Mesothelial cell of epicardium (in vitro differentiated cells): ENCODE measurements at regions not wholly inside any gene's neighbourhood (a gene's known extent, or its start where the extent isn't known, plus 50 kb on each side); places are given as distances from the start of the nearest gene placed in this dataset.

ENCODE experiments used
- DNase-seq, 2 experiments: peaks; one replicate each; pipeline ENCODE4 v3.0.0; 2021; ENCODE audit warnings: low spot score in 2 of 2; ENCODE audit not compliant: unreplicated experiment in 2 of 2
- H3K27ac Mint-ChIP-seq: 2 replicates; pipeline ENCODE4 v1.8.0; 2021; ENCODE audit warnings: mixed read lengths
- H3K27me3 Mint-ChIP-seq: 2 replicates; pipeline ENCODE4 v1.8.0; 2021; ENCODE audit warnings: low read depth, mixed read lengths
- H3K36me3 Mint-ChIP-seq: 2 replicates; pipeline ENCODE4 v1.8.0; 2021; ENCODE audit warnings: mixed read lengths
- H3K4me1 Mint-ChIP-seq: 2 replicates; pipeline ENCODE4 v1.8.0; 2021; ENCODE audit warnings: mixed read lengths
- H3K4me3 Mint-ChIP-seq: 2 replicates; pipeline ENCODE4 v1.8.0; 2021; ENCODE audit warnings: mild to moderate bottlenecking, moderate library complexity, mixed read lengths
- H3K9me3 Mint-ChIP-seq: 2 replicates; pipeline ENCODE4 v1.8.0; 2021; ENCODE audit warnings: mixed read lengths
- TF ChIP-seq, protein P1 (sequence below): fragments of 200-600 bp; sonication (generic); IDR thresholded peaks from one replicate; pipeline ENCODE4 v1.5.0; 2021; ENCODE audit warnings: antibody characterized with exemption; ENCODE audit not compliant: unreplicated experiment

DNA sequence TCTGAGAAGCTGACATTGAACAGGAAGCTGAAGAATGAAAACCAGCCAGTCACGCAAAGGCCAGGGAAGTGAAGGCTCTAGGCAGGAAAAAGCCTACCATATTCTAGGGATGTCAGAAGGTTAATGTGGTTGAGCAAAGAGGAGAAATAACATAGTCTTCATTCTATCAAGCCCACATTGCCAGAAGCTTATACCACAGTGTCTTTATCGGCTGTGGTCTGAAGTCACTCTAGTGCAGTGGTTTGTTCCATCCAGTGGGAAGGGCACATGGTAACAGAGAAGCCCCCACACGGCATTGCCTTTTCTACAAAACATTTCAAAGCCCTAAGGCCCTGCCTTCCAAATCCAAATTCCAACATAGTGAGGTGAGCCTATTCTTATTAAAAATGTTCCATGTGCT, 311.3 kb downstream of the TNS1 start:
- Mint-ChIP-seq H3K9me3 (peaks cover 12% of the 10 kb centered on the region), H3K27ac (no peak overlapping the region)

DNA sequence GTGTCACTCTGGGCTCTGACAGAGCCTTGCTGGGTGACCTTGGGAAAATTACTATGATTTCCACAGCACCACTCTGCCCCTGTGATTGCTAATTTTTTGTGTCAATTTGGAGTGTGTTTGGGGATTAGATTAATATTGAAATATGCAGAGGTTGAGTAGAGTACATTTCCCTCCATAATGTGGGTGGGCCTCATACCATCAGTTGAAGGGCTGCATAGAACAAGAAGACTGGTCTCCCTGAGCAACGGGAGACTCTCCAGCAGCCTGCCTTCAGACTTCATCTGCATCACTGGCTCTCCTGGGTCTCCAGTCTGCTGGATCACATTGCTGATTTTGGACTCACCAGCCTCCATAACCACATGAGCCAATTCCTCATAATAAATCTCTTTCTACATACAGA, 313.7 kb downstream of the TNS1 start:
- peaks cover 12% of the 10 kb centered on the region for H3K9me3 Mint-ChIP-seq
- H3K4me1 Mint-ChIP-seq: peaks cover 15% of the 10 kb centered on the region
- TF ChIP-seq, protein P1, sequence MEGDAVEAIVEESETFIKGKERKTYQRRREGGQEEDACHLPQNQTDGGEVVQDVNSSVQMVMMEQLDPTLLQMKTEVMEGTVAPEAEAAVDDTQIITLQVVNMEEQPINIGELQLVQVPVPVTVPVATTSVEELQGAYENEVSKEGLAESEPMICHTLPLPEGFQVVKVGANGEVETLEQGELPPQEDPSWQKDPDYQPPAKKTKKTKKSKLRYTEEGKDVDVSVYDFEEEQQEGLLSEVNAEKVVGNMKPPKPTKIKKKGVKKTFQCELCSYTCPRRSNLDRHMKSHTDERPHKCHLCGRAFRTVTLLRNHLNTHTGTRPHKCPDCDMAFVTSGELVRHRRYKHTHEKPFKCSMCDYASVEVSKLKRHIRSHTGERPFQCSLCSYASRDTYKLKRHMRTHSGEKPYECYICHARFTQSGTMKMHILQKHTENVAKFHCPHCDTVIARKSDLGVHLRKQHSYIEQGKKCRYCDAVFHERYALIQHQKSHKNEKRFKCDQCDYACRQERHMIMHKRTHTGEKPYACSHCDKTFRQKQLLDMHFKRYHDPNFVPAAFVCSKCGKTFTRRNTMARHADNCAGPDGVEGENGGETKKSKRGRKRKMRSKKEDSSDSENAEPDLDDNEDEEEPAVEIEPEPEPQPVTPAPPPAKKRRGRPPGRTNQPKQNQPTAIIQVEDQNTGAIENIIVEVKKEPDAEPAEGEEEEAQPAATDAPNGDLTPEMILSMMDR: no peak
- no peak overlapping the region for H3K4me3 Mint-ChIP-seq
- H3K27me3 Mint-ChIP-seq: no peaks in the 10 kb centered on the region
- DNase-seq: no peak
- no peak overlapping the region for H3K27ac Mint-ChIP-seq
- H3K36me3 Mint-ChIP-seq: no peaks in the 10 kb centered on the region

More for the DNA sequence above, 311.3 kb downstream of the TNS1 start:
- no peaks in the 10 kb centered on the region for H3K36me3 Mint-ChIP-seq
- H3K4me1 Mint-ChIP-seq: peaks cover 9% of the 10 kb centered on the region
- DNase-seq: no peak
- TF ChIP-seq, protein P1: no peak
- no peaks in the 10 kb centered on the region for H3K27me3 Mint-ChIP-seq
- no peak overlapping the region for H3K4me3 Mint-ChIP-seq

DNA sequence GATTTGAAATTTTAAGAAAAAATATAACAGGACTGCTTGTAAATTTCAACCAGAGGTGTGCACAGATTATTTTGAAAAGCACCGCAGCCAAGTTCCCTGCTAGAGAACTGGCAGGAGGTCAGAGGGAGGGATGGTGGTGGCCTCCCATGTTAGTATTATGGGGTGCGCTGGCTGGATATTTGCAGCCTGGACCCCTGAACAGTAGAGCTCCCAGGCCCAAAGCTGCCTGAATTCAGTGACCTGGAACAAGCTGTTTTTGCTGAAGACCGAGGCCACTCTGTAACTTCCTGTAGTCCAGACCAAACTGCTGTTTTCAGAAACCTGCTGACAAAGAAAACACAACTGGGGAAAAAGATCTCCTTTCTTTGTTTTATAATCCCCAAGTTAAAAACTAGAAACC, 314.3 kb downstream of the TNS1 start:
- DNase-seq: no peak
- TF ChIP-seq, protein P1: no peak
- no peak overlapping the region for H3K27ac Mint-ChIP-seq
- H3K27me3 Mint-ChIP-seq: no peaks in the 10 kb centered on the region
- H3K9me3 Mint-ChIP-seq: peaks cover 12% of the 10 kb centered on the region
- peaks cover 16% of the 10 kb centered on the region for H3K4me1 Mint-ChIP-seq
- no peak overlapping the region for H3K4me3 Mint-ChIP-seq
- no peaks in the 10 kb centered on the region for H3K36me3 Mint-ChIP-seq

DNA sequence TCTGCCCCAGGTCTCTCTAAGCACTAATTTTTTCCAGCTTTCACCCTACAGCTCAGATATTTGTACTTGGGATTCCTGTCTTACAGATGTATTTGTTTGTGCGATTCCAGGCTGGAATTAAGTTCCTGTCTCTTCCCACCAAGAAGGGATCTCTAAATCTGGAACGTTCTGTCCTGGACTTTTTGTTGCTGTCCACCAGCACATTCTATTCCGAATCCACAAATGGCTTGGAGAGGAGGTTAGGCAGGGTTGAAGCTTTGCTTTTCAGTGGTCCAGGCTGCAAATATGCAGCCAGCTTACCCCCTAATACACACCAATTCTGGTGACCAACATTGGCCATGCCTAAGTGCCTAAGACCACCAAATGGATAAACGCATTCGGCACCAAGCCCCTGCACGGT, 315.0 kb downstream of the TNS1 start:
- peaks cover 22% of the 10 kb centered on the region for H3K4me1 Mint-ChIP-seq
- TF ChIP-seq, protein P1: no peak
- H3K27ac Mint-ChIP-seq: no peak overlapping the region
- no peak for DNase-seq
- H3K27me3 Mint-ChIP-seq: no peaks in the 10 kb centered on the region
- H3K36me3 Mint-ChIP-seq: no peaks in the 10 kb centered on the region
- no peak overlapping the region for H3K4me3 Mint-ChIP-seq
- peaks cover 12% of the 10 kb centered on the region for H3K9me3 Mint-ChIP-seq

DNA sequence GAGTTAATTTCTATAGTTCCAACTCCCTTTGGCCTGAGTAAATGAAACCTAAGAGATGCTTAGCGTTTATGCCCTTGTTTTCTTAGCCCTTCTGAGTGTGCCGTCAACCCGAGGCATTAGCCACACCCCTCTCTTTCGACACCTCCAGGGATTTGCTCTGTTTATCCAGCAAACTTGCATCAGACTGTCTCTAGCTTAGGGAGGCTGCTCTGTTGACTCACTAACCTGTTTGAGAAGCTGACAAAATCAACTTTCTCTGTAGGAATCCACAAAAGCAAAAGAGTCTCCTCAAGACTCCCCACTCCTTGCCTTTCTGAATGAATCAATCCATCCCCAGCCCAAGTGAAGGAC, 317.6 kb downstream of the TNS1 start:
- Mint-ChIP-seq H3K4me1 (peaks cover 24% of the 10 kb centered on the region), H3K27me3 (no peaks in the 10 kb centered on the region), H3K4me3 (no peak overlapping the region), H3K36me3 (no peaks in the 10 kb centered on the region), H3K27ac (no peak overlapping the region), H3K9me3 (peaks cover 2% of the 10 kb centered on the region)
- DNase-seq: no peak
- TF ChIP-seq, protein P1: no peak
